HG02642 (cell line): ENCODE measurements at regions not wholly inside any gene's neighbourhood (a gene's known extent, or its start where the extent isn't known, plus 50 kb on each side); places are given as distances from the start of the nearest gene placed in this dataset.

ENCODE experiments used
- ATAC-seq: cut with Tn5 transposase; IDR thresholded peaks from one replicate; pipeline ENCODE4 v1.9.1; 2021; ENCODE audit warnings: mild to moderate bottlenecking; ENCODE audit not compliant: unreplicated experiment, poor library complexity

- no peak for ATAC-seq
Measured at GRCh38 chr20:51116765-51117686, 94.1 kb upstream of the KCNG1 start.

GRCh38 chr20:51111290-51111689 is 88.4 kb upstream of the KCNG1 start:
- ATAC-seq = no peak

GRCh38 chr20:51108638-51109363 is 85.9 kb upstream of the KCNG1 start:
- ATAC-seq = no peak

DNA sequence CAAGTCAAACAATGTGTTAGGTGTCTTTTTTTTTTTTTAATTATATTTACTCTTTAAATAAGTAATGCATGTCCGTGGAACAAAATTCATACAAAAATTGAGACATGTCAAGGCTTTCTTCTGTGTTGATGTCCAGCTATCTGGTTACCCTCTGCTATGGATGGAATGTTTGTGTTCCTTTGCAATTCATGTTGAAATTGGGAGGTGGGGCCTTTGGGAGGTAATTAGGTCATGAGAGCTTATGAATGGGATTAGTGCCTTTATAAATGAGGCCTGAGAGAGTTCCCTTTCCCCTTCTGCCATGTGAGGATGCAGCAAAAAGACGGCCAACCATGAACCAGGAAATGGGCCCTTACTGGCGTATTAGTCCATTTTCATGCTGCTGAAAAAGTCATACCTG is 83.1 kb upstream of the KCNG1 start:
- ATAC-seq = no peak

GRCh38 chr20:51104960-51105920 is 82.3 kb upstream of the KCNG1 start:
- ATAC-seq = no peak

DNA sequence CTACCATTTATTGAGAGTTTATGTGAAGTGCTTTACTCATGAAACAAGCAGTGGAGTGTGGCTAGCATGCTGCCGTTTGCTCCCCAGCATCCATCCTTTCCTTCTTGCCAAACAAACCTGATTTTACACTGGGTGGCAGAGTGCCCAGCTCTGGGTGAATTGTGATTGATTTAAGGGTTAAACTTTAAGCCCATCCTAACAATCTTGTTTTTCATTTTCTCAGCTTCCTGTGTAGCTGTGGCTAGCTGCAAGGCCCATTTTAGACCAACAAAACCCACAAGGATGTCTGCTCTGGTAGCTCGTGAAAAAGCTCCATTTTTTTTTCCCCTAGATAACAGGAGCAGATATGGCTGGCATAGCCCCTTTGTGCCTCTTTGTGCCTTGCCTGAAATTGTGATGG is 77.7 kb upstream of the KCNG1 start:
- ATAC-seq = no peak

GRCh38 chr20:51098284-51098810 is 75.4 kb upstream of the KCNG1 start:
- ATAC-seq = no peak

DNA sequence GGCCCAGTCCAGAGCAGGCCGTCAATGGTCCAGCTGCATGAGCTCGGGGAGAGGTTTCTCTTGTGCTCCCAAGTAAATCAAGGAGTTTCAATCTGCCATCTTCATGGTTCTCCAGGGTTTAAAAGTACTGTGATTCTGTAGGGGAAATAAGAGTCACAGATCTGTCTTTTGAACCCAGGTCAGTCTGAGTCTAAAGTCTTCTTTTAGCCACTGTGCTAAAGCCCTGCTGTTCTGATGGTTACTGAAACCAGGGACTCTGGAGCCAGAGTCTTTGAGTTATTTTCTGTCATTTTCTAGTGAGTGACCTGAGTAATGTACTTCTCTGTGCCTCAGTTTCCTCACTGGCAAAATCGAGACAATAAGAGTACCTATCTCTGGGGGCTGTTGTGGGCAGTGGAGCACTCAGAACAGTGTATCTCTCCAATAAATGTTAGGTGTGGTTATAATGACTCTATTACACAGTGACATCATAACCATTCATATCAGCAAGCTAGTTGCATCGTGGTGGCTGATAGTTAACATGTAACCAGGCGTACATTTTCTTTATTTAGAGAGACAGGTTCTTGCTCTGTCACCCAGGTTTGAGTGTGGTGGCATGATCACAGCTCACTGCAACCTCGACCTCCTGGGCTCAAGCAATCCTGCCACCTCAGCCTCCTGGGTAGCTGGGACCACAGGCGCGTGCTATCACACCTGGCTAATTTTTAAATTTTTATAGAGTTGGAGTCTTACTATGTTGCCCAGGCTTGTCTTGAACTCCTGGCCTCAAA is 74.6 kb upstream of the KCNG1 start:
- ATAC-seq = no peak

DNA sequence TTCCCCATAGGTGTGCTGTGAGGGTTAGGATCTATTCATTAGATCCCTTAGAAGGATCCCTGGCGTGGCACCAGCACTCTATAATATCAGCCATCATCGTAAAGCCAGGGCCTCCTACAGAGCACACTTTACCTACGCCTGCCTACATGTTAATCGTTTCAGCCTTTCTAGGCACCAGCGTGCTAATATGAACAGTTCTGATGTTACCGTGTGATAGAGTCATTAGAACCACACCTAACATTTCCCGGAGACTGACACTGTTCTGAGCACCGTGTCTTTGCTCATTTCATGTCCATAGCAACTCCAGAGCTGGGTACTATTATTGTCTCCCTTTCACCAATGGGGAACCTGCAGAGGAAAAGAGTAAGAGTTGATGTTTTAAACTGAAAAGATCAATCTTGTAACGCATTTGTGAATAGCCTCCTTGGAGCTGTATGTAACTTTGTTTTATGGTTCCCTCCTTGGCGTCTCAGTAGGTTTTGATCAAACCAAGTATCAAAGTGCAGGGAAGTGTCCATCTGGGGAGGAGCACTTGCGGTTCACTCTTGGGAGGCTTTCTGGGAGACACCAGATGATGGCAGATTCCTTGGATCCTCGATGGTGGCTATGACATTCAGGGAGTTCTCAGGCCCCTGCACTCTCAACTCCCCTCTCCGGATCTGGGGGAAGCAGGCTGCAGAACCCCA is 73.8 kb upstream of the KCNG1 start:
- no peak for ATAC-seq

DNA sequence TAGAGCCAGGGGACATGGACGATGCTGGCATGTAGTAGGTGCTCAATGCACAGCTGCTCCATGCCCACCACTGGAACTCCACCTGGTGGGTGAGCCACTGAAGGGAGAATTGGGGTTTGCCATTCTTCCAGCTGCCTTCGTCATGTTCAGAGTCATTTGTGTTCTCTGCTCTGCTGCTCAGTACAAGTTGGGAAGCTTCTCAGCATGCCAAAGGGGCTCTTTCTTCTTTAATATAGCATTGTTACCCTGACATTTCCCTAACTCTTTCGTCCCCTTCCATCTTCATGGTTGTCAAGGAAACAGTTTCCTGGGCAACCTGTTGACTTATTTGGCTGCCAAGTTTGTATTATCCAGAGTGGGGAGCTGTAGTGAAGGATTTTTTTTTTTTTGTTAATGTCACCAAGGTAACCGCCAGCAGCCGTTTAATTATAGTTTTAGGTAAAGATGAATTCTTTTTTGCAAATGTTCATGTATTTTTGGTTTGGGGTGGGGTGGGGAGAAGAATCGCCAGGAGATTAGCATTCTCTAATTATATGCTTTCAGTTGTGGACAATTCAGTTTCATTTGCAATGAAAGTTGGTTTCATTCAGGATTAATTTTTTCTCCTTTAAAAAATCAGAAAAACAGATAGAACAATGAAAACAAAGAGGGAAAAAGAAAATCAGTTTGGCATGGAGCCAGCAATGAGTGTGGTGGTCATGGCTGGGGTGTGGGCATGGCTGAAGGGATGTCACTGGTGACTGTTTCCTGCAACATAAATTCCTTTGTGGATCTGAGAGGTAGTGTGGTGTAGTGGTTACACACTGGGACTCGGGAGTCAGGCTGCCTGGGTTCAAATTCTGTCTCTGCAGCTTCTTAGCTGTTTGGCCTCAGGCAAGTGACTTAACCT is 73.0 kb upstream of the KCNG1 start:
- ATAC-seq = no peak

- no peak for ATAC-seq
Measured at GRCh38 chr20:51094221-51094620, 71.3 kb upstream of the KCNG1 start.

GRCh38 chr20:51093240-51093763 is 70.4 kb upstream of the KCNG1 start:
- no peak for ATAC-seq

GRCh38 chr20:51092338-51092737 is 69.4 kb upstream of the KCNG1 start:
- ATAC-seq = no peak

GRCh38 chr20:51091406-51092195 is 68.7 kb upstream of the KCNG1 start:
- no peak for ATAC-seq

DNA sequence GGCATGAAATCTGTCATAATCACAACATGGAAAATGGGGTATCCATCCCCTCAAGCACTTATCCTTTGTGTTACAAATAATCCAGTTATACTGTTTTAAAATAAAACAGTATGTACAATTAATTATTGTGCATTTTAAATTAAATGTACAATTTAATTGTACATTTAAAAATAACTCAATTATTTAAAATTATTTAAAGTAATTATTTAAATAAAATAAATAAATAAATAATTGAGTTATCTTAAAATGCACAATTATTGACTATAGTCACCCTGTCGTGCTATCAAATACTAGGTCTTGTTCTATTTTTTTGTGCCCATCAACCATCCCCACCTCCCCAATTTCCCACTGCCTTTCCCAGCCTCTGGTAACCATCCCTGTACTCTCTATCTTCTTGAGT is 66.9 kb upstream of the KCNG1 start:
- no peak for ATAC-seq

GRCh38 chr20:51089272-51089781 is 66.4 kb upstream of the KCNG1 start:
- no peak for ATAC-seq

DNA sequence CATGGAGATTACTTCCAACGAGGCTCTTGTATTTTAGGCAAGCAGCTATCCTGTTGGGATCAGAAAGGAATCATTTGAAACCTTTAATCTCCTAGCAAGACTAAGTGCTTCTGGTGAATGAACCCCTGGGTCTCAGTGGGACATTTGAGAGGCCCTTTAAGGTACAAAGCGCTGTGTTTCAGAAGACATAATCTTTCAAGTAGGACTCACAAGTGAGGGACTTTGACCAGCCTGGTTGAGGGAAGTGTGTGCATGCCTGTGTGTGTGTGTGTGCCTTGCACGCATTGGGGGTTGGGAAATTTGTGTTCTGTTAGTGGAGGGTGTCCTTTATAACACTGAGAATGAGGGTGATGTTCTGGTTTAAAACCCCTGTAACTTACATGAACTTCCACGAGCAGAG is 64.4 kb upstream of the KCNG1 start:
- ATAC-seq = no peak
